Lung (tissue), 11 donors: ENCODE measurements at regions not wholly inside any gene's neighbourhood (a gene's known extent, or its start where the extent isn't known, plus 50 kb on each side); places are given as distances from the start of the nearest gene placed in this dataset.
A peak's percentile ranks its signal among the peaks of the same experiment; 100 is the strongest.

Source experiments
- ATAC-seq: fragments of 200-7000 bp; cut with Tn5 transposase; one replicate; pipeline ENCODE4 v1.9.1; 2020; ENCODE audit warnings: moderate number of reproducible peaks; ENCODE audit not compliant: insufficient read depth, low FRiP score
- DNase-seq, 3 donors: peaks; one replicate each; pipeline ENCODE4 v3.0.0-alpha.2; 2013 to 2017
- H3K27ac ChIP-seq, 2 donors: one replicate each; pipeline ENCODE4 v1.5.1; 2013; ENCODE audit warnings: mild to moderate bottlenecking in 2 of 2, moderate library complexity in 2 of 2, control low read depth in 1 of 2, inconsistent platforms in 1 of 2, low read depth in 1 of 2, low read length in 1 of 2
- H3K27me3 ChIP-seq, 3 donors: one replicate each; pipeline ENCODE4 v1.5.1; 2013; ENCODE audit warnings: low read length in 2 of 3; ENCODE audit not compliant: control insufficient read depth in 3 of 3, insufficient read depth in 3 of 3
- H3K36me3 ChIP-seq, 4 donors: one replicate each; pipeline ENCODE4 v1.5.1; 2013; ENCODE audit warnings: low read length in 4 of 4, mild to moderate bottlenecking in 1 of 4, moderate library complexity in 1 of 4; ENCODE audit not compliant: control insufficient read depth in 4 of 4, insufficient read depth in 4 of 4
- H3K4me1 ChIP-seq, 5 donors: one replicate each; pipeline ENCODE4 v1.5.1; 2013; ENCODE audit warnings: low read length in 5 of 5, mild to moderate bottlenecking in 2 of 5, moderate library complexity in 1 of 5; ENCODE audit not compliant: control insufficient read depth in 5 of 5, insufficient read depth in 5 of 5
- H3K4me3 ChIP-seq: one replicate; pipeline ENCODE4 v1.5.1; 2013; ENCODE audit warnings: mild to moderate bottlenecking, control low read depth, moderate library complexity
- H3K9ac ChIP-seq, 2 donors: one replicate each; pipeline ENCODE4 v1.5.1; 2013; ENCODE audit warnings: low read length in 2 of 2, control low read depth in 1 of 2; ENCODE audit not compliant: insufficient read depth in 1 of 2
- H3K9me3 ChIP-seq, 4 donors: one replicate each; pipeline ENCODE4 v1.5.1; 2013; ENCODE audit warnings: low read length in 3 of 4, mild to moderate bottlenecking in 1 of 4, moderate library complexity in 1 of 4; ENCODE audit not compliant: control insufficient read depth in 4 of 4, insufficient read depth in 3 of 4
- CTCF ChIP-seq: IDR thresholded peaks from 2 replicates; pipeline ENCODE4 v1.5.1; 2012; ENCODE audit warnings: mild to moderate bottlenecking; ENCODE audit errors: control extremely low read depth, extremely low read depth
- WGBS, 2 donors: extraction: QIAGEN DNeasy Blood & Tissue Kit; methylation state at CpG; one replicate each; pipeline ENCODE4 v1.1.7; 2013; 5-methylcytosine and 5-hydroxymethylcytosine counted together
- donor health status: control.
- donor health status: control.
- donor health status: Bipolar disorder and iron deficiency.
- donor health status: healthy.
- donor health status: DM: yes; HTN: yes; CAD: no.

GRCh38 chr20:50398821-50399554 lies 111.2 kb upstream of the PTPN1 start:
- Histone ChIP-seq H3K36me3 (no peaks in the 10 kb centered on the region), H3K4me3 (no peak overlapping the region), H3K27me3 (no peaks in the 10 kb centered on the region), H3K27ac (peak overlapping the region; percentile 89 to 90), H3K9ac (peak overlapping the region in 1 of 2 donors; percentile 50), H3K9me3 (no peaks in the 10 kb centered on the region), H3K4me1 (peaks cover 0 to 33% (median 26%) of the 10 kb centered on the region in 5 donors)
- peak; percentile 54 for ATAC-seq
- WGBS, 2 donors: 56 to 72% methylated on average over 20 of the region's 20 CpGs
- TF ChIP-seq CTCF: no peak
- peak; percentile 59 to 78 (median 68) for DNase-seq

- no peak for TF ChIP-seq CTCF
- Histone ChIP-seq H3K27me3 (no peaks in the 10 kb centered on the region), H3K27ac (peak overlapping the region; percentile 89 to 90), H3K9me3 (no peaks in the 10 kb centered on the region), H3K4me3 (no peak overlapping the region), H3K4me1 (peaks cover 0 to 33% (median 24%) of the 10 kb centered on the region in 5 donors), H3K9ac (peak overlapping the region in 1 of 2 donors; percentile 50), H3K36me3 (no peaks in the 10 kb centered on the region)
- peak in 1 of 3 donors; percentile 38 for DNase-seq
- WGBS, 2 donors: 66 to 84% methylated on average over 9 of the region's 9 CpGs
- no peak for ATAC-seq
Observed at GRCh38 chr20:50399555-50399916, 110.6 kb upstream of the PTPN1 start.

- no peaks in the 10 kb centered on the region for H3K27me3 ChIP-seq
- H3K27ac ChIP-seq: peak overlapping the region; percentile 89 to 90
- H3K36me3 ChIP-seq: no peaks in the 10 kb centered on the region
- peaks cover 0 to 30% (median 24%) of the 10 kb centered on the region in 5 donors for H3K4me1 ChIP-seq
- ATAC-seq (no peak), DNase-seq (no peak)
- no peaks in the 10 kb centered on the region for H3K9me3 ChIP-seq
- H3K9ac ChIP-seq: no peak overlapping the region
- 44 to 59% methylated on average over 15 of the region's 15 CpGs for WGBS, 2 donors
- TF ChIP-seq CTCF: no peak
- H3K4me3 ChIP-seq: no peak overlapping the region
Observed at GRCh38 chr20:50399917-50400704, 110.1 kb upstream of the PTPN1 start.
